Lower leg skin (tissue), 3 donors: ENCODE measurements at regions not wholly inside any gene's neighbourhood (a gene's known extent, or its start where the extent isn't known, plus 50 kb on each side); places are given as distances from the start of the nearest gene placed in this dataset.

Source experiments
- CTCF ChIP-seq, 3 donors: fragments of 450-650 bp; IDR thresholded peaks; one replicate each; pipeline ENCODE4 v1.5.1; 2016; ENCODE audit warnings: antibody characterized with exemption in 3 of 3, mild to moderate bottlenecking in 3 of 3, moderate library complexity in 2 of 3
- POLR2A ChIP-seq, 2 donors: fragments of 450-650 bp; IDR thresholded peaks; one replicate each; pipeline ENCODE4 v1.6.1; 2016 to 2017; ENCODE audit warnings: antibody characterized with exemption in 2 of 2, mild to moderate bottlenecking in 1 of 2, moderate library complexity in 1 of 2

DNA sequence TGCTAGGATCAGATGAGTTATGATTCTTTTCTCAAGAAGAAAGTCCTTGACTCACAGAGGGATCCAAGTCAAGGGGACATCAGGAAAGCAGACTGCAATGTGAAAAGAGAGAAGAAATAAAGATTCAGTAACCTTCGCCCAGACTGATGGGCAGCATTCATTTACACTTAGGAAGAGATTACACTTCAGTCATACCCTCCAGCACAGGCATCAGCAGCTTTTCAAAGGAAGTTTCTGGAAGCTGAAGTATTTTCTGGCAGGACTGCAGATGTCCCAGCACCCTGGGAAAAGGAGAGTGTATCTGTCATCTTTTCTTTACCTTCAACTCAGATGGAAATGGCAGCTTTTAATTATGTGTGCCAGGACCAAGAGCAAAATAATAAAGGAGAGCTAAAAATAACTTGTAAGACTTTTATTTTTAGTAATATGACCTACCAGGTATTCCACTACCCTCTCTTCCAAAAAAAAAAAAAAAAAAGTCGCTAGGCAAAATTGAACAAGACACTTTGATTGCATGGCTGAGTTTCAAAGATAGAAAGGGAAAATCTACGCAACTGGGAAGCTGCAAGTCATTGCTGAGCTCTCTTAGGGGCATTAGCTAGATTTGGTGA is 712.1 kb downstream of the EPM2A start:
- no peak for TF ChIP-seq CTCF (IDR thresholded peaks at IDR 0.05)
- no peak for TF ChIP-seq POLR2A (IDR thresholded peaks at IDR 0.05)
